ENCODE measurements at regions not wholly inside any gene's neighbourhood (a gene's known extent, or its start where the extent isn't known, plus 50 kb on each side); places are given as distances from the start of the nearest gene placed in this dataset.

DNA sequence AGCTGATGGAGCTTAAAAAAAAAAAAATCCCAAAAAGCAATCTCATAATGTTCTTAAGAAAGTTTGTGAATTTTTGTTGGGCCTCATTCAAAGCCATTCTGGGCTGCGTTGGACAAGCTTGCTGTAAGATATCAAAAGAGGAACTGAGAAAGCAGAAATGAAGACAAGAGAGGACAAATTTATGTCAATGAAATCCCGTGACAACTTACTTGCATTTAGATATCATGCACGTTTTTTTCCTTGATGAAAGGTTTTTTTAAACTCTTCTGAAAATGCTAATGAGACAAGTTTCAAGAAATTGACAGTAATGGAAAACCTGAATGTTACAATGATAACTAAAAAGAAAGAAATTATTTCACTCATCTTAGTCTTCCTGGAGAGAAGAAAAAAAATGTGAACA lies 662.9 kb downstream of the SQOR start:
- DNase-seq (ENCODE audit: low read depth in 2 of 3, low spot score in 2 of 3): peak in 1 of 3 donors; percentile 1

DNA sequence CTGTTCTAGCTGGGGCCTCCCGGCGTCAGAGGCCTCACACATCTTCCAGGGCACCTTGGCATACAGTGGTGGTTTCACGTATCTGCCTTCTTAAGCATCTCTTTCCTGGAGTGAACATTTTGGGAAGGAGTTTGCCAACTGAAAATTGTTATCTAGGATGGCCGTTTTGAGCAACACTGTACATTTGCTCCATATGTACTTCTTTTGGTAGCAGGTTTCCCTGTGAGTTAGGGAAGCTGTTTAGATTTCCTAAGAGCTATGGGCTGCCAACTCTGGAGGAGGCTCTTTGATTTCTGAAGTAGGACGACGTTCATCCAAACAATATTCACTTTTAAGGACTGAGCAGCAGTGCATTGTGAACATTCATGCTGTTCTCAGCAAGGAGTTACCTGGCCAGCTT lies 665.9 kb downstream of the SQOR start:
- no peak for DNase-seq (ENCODE audit: low read depth in 2 of 3, low spot score in 2 of 3)

DNA sequence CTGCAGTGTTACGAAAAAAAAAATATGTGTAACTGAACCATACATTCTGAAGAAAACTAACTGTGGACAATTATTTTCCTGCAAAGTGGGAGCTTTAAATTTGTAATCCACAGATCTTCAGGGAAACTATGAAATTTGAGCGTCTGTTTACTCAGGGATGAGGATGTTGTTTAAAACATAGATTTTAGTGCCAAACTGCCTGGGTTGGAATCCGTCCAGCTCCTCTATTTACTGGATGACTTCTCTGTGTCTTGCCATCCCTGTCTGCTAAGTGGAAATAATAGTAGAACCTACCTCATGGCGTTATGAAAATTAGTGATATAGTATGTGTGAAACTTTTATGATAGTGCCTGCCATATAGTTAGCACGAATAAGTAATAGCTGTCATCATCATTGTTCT lies 666.5 kb downstream of the SQOR start:
- no peak for DNase-seq (ENCODE audit: low read depth in 2 of 3, low spot score in 2 of 3)

- no peak for DNase-seq (ENCODE audit: low read depth in 2 of 3, low spot score in 2 of 3)
Measured at GRCh38 chr15:46301826-46302225, 667.0 kb downstream of the SQOR start.

DNA sequence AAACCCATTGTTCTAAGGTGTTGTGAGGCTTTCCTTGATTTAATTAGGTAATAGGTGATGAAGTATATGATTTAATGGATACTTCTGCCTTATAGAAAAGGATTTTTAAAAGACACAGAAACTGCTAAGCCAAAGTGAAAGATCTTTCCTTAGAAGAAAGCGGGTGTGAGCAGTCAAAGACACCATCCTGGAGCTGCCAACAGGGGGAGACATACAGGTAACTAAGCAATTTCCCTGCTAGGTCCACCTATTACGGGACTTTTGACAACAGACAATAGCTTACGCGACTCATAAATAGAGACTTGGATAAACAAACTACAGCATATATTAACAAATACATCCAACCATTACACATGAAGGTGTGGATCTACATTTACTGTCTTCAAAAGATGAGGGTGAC lies 669.5 kb downstream of the SQOR start:
- peak in 1 of 3 donors; percentile 8 for DNase-seq (ENCODE audit: low read depth in 2 of 3, low spot score in 2 of 3)

DNA sequence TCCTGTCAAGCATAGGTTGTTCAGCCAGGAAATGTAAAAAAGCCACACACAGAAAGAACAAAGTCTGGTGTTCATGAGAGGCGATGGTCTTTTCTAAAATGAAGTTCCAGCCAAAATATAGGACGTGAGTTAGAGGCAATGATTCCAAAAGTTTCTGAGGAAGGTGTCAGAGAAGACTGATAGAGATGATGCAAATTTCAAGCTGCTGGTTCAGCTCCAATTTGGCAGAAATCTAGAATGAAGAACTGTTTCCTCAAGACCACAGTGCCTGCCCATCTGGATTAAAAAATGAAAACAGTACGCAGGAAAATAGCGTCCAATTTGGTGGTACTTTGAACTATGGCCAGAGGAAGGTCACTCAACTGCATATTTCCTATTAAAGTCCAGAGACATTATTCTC lies 672.9 kb downstream of the SQOR start:
- no peak for DNase-seq (ENCODE audit: low read depth in 2 of 3, low spot score in 2 of 3)

- no peak for DNase-seq (ENCODE audit: low read depth in 2 of 3, low spot score in 2 of 3)
Measured at GRCh38 chr15:46309914-46310313, 675.1 kb downstream of the SQOR start.

DNA sequence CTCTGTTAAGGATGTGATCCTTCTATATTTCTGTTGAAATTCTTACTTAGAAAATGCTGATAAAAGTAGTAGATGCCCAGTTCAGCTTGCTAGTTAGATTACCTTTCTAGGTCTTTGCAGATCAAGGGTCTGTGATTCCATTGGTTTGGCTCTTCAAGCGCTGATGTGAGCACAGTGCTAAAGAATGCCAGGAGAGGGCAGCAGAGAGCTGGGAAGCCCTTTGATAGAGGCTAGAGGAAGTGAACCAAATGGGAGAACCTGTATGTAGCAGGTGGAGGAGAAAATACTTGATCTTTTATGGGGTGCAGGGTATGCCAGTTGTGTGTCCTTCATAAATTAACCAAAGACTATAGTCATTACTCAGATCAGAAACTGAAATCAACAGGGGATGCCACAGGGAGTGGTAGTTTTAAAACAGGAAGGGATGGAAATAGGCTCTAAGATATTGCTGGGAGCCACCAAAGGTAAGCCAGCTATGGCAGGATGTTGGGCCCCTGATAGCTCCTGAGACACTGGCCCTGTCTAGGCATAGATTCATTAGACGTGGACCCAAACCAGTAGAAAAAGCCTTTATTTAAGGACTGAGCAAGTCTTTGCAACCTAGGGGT lies 677.4 kb downstream of the SQOR start:
- peak; percentile 7 to 56 (median 19) for DNase-seq (ENCODE audit: low read depth in 2 of 3, low spot score in 2 of 3)

- DNase-seq (ENCODE audit: low read depth in 2 of 3, low spot score in 2 of 3): no peak
Measured at GRCh38 chr15:46315434-46315833, 680.6 kb downstream of the SQOR start.

GRCh38 chr15:46316024-46316423 lies 681.2 kb downstream of the SQOR start:
- no peak for DNase-seq (ENCODE audit: low read depth in 2 of 3, low spot score in 2 of 3)

DNA sequence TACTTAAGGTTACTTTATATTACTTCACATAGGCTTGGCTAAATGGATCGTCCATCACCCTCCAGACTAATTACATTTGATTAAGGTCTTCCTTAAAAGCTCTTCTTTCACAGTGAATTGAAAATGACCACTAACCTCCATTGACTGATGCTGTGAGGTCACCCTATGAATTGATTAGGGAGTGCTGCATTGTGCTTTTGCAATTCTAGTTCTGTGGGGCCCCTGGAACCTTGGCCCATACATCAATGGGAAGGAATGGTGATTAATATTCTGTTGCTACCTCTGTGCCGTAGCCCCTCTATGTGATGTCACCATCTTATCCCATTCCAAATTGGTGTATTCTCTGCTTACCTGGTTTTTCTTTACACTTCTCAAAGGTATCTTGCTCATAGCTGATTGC lies 682.2 kb downstream of the SQOR start:
- no peak for DNase-seq (ENCODE audit: low read depth in 2 of 3, low spot score in 2 of 3)

- DNase-seq (ENCODE audit: low read depth in 2 of 3, low spot score in 2 of 3): no peak
Measured at GRCh38 chr15:46322753-46323152, 687.9 kb downstream of the SQOR start.

DNA sequence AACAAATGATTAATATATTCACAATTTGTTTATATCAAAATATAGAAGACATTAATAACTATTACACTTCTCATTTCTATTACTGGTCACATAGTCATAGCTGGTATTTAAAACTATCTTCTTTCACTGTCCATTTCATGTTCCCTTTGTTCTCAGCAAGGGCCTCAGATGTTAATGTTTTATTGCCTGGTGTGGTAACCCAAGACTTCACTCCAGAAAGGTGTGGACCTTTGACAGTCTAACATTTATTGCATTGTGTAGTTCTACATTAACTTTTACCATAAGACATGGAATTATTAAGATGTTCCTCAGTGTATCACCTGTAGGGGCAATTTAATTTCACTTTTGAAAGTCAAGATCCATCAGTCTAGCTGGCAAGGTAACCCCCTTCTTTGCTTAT lies 691.3 kb downstream of the SQOR start:
- no peak for DNase-seq (ENCODE audit: low read depth in 2 of 3, low spot score in 2 of 3)

- no peak for DNase-seq (ENCODE audit: low read depth in 2 of 3, low spot score in 2 of 3)
Measured at GRCh38 chr15:46328821-46329220, 694.0 kb downstream of the SQOR start.

GRCh38 chr15:46329876-46330275 lies 695.0 kb downstream of the SQOR start:
- DNase-seq (ENCODE audit: low read depth in 2 of 3, low spot score in 2 of 3): no peak

- DNase-seq (ENCODE audit: low read depth in 2 of 3, low spot score in 2 of 3): no peak
Measured at GRCh38 chr15:46331546-46331945, 696.7 kb downstream of the SQOR start.

DNA sequence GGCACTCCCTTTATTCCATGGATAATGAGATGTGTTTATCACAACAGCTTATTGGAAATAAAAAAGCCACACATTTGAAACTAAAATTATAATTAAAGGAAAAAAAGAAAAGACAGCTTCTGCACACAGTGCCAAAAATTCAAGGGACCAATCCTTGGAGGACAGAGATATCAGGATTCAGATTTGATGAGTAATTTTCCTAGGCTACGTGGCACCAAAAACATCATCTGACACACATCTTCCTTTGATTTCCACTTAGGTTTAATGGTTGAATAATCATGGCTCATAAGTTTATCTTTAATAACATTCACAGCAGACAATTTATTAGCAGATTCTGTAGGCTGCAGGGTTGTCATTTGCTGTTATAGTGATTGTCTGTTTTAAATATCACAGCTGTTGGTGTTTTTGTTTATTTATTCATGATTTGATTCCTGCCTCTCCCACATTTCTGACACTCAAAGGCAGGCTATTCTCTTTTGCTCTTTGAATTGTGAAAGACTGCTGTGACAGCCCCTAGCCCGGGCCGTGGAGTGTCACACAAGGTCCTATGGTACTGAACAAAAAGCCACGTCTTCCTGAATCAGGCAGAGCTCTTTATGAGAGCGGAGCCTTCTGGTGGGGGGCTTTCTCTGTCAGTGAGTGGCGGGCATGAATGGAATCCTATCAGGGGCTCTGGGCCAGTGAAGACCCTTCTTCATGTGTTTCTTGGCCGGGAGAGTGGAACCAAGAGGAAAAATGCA lies 708.5 kb downstream of the SQOR start:
- DNase-seq (ENCODE audit: low read depth in 2 of 3, low spot score in 2 of 3): no peak

GRCh38 chr15:46344115-46344724 lies 709.4 kb downstream of the SQOR start:
- no peak for DNase-seq (ENCODE audit: low read depth in 2 of 3, low spot score in 2 of 3)

DNA sequence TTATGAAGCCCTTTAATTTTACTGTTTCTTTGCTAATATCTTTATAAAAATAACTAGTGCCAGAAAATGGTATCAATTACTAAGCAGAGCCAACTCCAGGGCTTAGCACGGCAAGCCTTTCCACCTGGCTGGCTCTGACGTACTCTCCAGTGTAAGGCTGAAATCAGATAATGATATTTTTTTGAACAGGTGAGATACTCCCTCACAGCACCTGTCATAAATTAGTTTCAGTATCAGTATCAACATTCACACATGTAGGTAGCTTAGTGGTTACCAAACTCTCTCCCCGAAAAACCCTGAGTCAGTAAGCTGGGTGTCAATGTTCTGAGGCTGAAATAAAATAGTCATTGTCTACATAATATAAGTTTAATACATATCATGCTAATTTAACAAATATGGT lies 710.1 kb downstream of the SQOR start:
- DNase-seq (ENCODE audit: low read depth in 2 of 3, low spot score in 2 of 3): no peak

DNA sequence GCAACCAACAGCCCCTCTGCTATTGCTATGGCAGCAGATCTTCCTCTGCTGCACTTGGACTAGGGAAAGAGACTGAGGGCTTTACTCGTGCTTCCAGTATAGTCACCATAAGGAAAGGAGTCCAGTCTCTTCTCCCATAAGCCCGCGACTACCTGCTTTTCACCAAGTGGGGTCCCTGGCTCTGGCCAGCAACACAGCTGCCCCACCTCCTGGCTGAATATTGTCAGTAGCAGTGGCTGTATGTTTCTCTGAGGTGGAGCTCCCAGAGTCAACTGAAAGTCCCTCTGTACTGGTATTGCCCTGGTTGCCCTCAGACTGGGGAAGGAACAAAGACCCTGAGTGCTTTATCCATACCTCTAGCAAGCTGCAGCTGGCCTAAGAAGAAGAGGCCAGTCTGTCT lies 719.6 kb downstream of the SQOR start:
- no peak for DNase-seq (ENCODE audit: low read depth in 2 of 3, low spot score in 2 of 3)

DNA sequence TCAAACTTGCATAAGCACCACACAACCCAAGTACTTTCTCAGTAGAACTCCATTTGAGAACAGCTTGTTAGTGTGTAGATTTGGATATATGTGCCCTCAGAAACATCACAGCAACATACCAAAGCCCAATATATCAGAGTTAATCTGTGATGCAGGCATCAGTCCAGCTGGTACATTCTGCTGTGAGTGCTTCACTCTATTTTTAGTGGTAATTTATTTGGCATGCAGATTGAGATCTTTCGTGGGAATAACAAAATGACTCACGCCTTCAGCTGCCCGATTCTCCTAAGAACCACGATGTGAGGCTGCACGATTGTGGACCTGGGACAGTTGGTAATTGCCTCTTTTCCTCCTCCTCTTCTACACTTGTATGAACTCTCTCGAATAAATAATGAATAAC lies 730.7 kb downstream of the SQOR start:
- no peak for DNase-seq (ENCODE audit: low read depth in 2 of 3, low spot score in 2 of 3)

DNA sequence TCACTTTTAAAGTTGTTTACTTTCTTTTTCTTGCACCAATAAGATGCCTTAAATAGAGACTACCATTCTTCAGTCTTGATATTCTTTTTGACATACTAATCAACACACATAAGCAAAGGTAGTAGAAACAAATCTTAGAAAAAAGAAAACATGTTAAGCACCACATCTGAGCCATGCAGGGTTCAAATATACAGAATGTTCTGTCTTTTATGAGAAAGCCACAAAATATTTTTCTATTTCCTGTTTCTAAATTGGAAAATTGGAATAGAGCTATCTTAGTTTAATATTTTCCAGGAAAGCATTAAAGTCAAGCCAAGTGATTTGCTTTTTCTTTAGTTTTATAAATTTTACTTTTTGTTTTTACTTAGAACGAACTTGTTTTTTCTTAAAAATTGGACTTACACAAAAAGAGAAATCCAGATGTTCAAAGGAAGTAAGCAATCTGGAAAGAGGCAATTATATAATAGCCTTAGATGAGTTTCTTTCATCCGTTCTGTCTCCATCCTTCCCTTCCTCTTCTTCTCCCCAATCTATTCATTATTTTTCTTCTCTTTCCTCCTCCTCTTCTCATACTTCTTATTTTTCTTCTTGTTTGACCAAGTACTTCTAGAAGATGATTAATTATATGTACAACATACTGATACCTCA lies 731.7 kb downstream of the SQOR start:
- no peak for DNase-seq (ENCODE audit: low read depth in 2 of 3, low spot score in 2 of 3)
